Suppressor macrophage treated with lipopolysaccharide for 1 hour (primary cell): ENCODE measurements at regions not wholly inside any gene's neighbourhood (a gene's known extent, or its start where the extent isn't known, plus 50 kb on each side); places are given as distances from the start of the nearest gene placed in this dataset.

Experiments used
- DNase-seq, 3 donors: peaks; one replicate each; pipeline ENCODE4 v3.0.0-alpha.2; 2020 to 2022

- DNase-seq = no peak
Observed at GRCh38 chr5:68489556-68489955, 274.0 kb downstream of the PIK3R1 start.

- DNase-seq = no peak
Observed at GRCh38 chr5:68490406-68490805, 274.9 kb downstream of the PIK3R1 start.

- DNase-seq = no peak
Observed at GRCh38 chr5:68494771-68495170, 279.2 kb downstream of the PIK3R1 start.

GRCh38 chr5:68499987-68500386 lies 284.4 kb downstream of the PIK3R1 start:
- no peak for DNase-seq

GRCh38 chr5:68500813-68501212 lies 285.3 kb downstream of the PIK3R1 start:
- no peak for DNase-seq

GRCh38 chr5:68502531-68502930 lies 287.0 kb downstream of the PIK3R1 start:
- no peak for DNase-seq

- DNase-seq = no peak
Observed at GRCh38 chr5:68504306-68504705, 288.8 kb downstream of the PIK3R1 start.

GRCh38 chr5:68505917-68506860 lies 290.6 kb downstream of the PIK3R1 start:
- DNase-seq = no peak

- no peak for DNase-seq
Observed at GRCh38 chr5:68515514-68515913, 300.0 kb downstream of the PIK3R1 start.

- DNase-seq = no peak
Observed at GRCh38 chr5:68518286-68518685, 302.7 kb downstream of the PIK3R1 start.

GRCh38 chr5:68519143-68519542 lies 303.6 kb downstream of the PIK3R1 start:
- peak; percentile 59 to 78 (median 67) for DNase-seq

- DNase-seq = no peak
Observed at GRCh38 chr5:68521776-68522175, 306.2 kb downstream of the PIK3R1 start.

GRCh38 chr5:68522863-68523262 lies 307.3 kb downstream of the PIK3R1 start:
- DNase-seq = no peak

- DNase-seq = no peak
Observed at GRCh38 chr5:68528821-68529273, 313.3 kb downstream of the PIK3R1 start.

- DNase-seq = no peak
Observed at GRCh38 chr5:68529581-68529980, 314.0 kb downstream of the PIK3R1 start.

- DNase-seq = peak; percentile 29 to 33 (median 31)
Observed at GRCh38 chr5:68531970-68532369, 316.4 kb downstream of the PIK3R1 start.

- peak in 2 of 3 donors; percentile 10 to 19 for DNase-seq
Observed at GRCh38 chr5:68533051-68533450, 317.5 kb downstream of the PIK3R1 start.

GRCh38 chr5:68533571-68534084 lies 318.1 kb downstream of the PIK3R1 start:
- no peak for DNase-seq

GRCh38 chr5:68534131-68534940 lies 318.8 kb downstream of the PIK3R1 start:
- no peak for DNase-seq

GRCh38 chr5:68534956-68535520 lies 319.5 kb downstream of the PIK3R1 start:
- no peak for DNase-seq

- no peak for DNase-seq
Observed at GRCh38 chr5:68538814-68539420, 323.4 kb downstream of the PIK3R1 start.

GRCh38 chr5:68540798-68541590 lies 325.4 kb downstream of the PIK3R1 start:
- no peak for DNase-seq
